ENCODE measurements at regions not wholly inside any gene's neighbourhood (a gene's known extent, or its start where the extent isn't known, plus 50 kb on each side); places are given as distances from the start of the nearest gene placed in this dataset.

GRCh38 chr2:3059141-3059925, 318.3 kb downstream of the EIPR1 start:
- DNase-seq (ENCODE audit: low spot score in 2 of 2), result no peak
- Mint-ChIP-seq H3K27ac (no peak overlapping the region), H3K9me3 (peaks cover 10% of the 10 kb centered on the region in 2 donors), H3K36me3 (no peaks in the 10 kb centered on the region)
- ATAC-seq, result no peak

- DNase-seq (ENCODE audit: low spot score in 2 of 2) (no peak), ATAC-seq (no peak)
- peaks cover 10% of the 10 kb centered on the region in 2 donors for H3K9me3 Mint-ChIP-seq
- H3K27ac Mint-ChIP-seq, result no peak overlapping the region
- no peaks in the 10 kb centered on the region for H3K36me3 Mint-ChIP-seq
Measured at GRCh38 chr2:3054066-3054465, 323.6 kb downstream of the EIPR1 start.

GRCh38 chr2:3051266-3051665, 326.4 kb downstream of the EIPR1 start:
- no peak overlapping the region for H3K27ac Mint-ChIP-seq
- H3K9me3 Mint-ChIP-seq, result peaks cover 0 to 2% of the 10 kb centered on the region in 2 donors
- peak; percentile 13 to 83 for ATAC-seq
- DNase-seq (ENCODE audit: low spot score in 2 of 2), result no peak
- no peaks in the 10 kb centered on the region for H3K36me3 Mint-ChIP-seq

GRCh38 chr2:3046170-3046865, 331.3 kb downstream of the EIPR1 start:
- Mint-ChIP-seq H3K27ac (no peak overlapping the region), H3K9me3 (no peaks in the 10 kb centered on the region), H3K36me3 (no peaks in the 10 kb centered on the region)
- ATAC-seq, result no peak
- DNase-seq (ENCODE audit: low spot score in 2 of 2), result no peak

GRCh38 chr2:3045318-3045921, 332.2 kb downstream of the EIPR1 start:
- no peaks in the 10 kb centered on the region for H3K36me3 Mint-ChIP-seq
- H3K9me3 Mint-ChIP-seq, result no peaks in the 10 kb centered on the region
- DNase-seq (ENCODE audit: low spot score in 2 of 2), result no peak
- ATAC-seq, result no peak
- H3K27ac Mint-ChIP-seq, result no peak overlapping the region

- DNase-seq (ENCODE audit: low spot score in 2 of 2), result no peak
- ATAC-seq, result no peak
- Mint-ChIP-seq H3K27ac (no peak overlapping the region), H3K36me3 (no peaks in the 10 kb centered on the region), H3K9me3 (no peaks in the 10 kb centered on the region)
Measured at GRCh38 chr2:3044587-3045317, 332.9 kb downstream of the EIPR1 start.

- no peak for ATAC-seq
- Mint-ChIP-seq H3K36me3 (no peaks in the 10 kb centered on the region), H3K27ac (no peak overlapping the region), H3K9me3 (no peaks in the 10 kb centered on the region)
- DNase-seq (ENCODE audit: low spot score in 2 of 2), result no peak
Measured at GRCh38 chr2:3043726-3044125, 333.9 kb downstream of the EIPR1 start.

GRCh38 chr2:3042601-3043585, 334.7 kb downstream of the EIPR1 start:
- ATAC-seq (no peak), DNase-seq (ENCODE audit: low spot score in 2 of 2) (no peak)
- H3K27ac Mint-ChIP-seq, result no peak overlapping the region
- H3K9me3 Mint-ChIP-seq, result no peaks in the 10 kb centered on the region
- H3K36me3 Mint-ChIP-seq, result no peaks in the 10 kb centered on the region

GRCh38 chr2:3041841-3042600, 335.6 kb downstream of the EIPR1 start:
- H3K36me3 Mint-ChIP-seq, result no peaks in the 10 kb centered on the region
- ATAC-seq (no peak), DNase-seq (ENCODE audit: low spot score in 2 of 2) (no peak)
- no peak overlapping the region for H3K27ac Mint-ChIP-seq
- no peaks in the 10 kb centered on the region for H3K9me3 Mint-ChIP-seq

- Mint-ChIP-seq H3K27ac (no peak overlapping the region), H3K36me3 (no peaks in the 10 kb centered on the region), H3K9me3 (no peaks in the 10 kb centered on the region)
- no peak for DNase-seq (ENCODE audit: low spot score in 2 of 2)
- no peak for ATAC-seq
Measured at GRCh38 chr2:3041246-3041645, 336.4 kb downstream of the EIPR1 start.

GRCh38 chr2:3040496-3041140, 337.0 kb downstream of the EIPR1 start:
- Mint-ChIP-seq H3K9me3 (no peaks in the 10 kb centered on the region), H3K36me3 (no peaks in the 10 kb centered on the region), H3K27ac (no peak overlapping the region)
- ATAC-seq (no peak), DNase-seq (ENCODE audit: low spot score in 2 of 2) (no peak)

- Mint-ChIP-seq H3K9me3 (no peaks in the 10 kb centered on the region), H3K27ac (no peak overlapping the region), H3K36me3 (no peaks in the 10 kb centered on the region)
- DNase-seq (ENCODE audit: low spot score in 2 of 2), result no peak
- no peak for ATAC-seq
Measured at GRCh38 chr2:3040066-3040428, 337.6 kb downstream of the EIPR1 start.

GRCh38 chr2:3039188-3040065, 338.2 kb downstream of the EIPR1 start:
- no peaks in the 10 kb centered on the region for H3K36me3 Mint-ChIP-seq
- peak overlapping the region in 1 of 2 donors; percentile 16 for H3K27ac Mint-ChIP-seq
- no peak for ATAC-seq
- DNase-seq (ENCODE audit: low spot score in 2 of 2), result no peak
- no peaks in the 10 kb centered on the region for H3K9me3 Mint-ChIP-seq

- Mint-ChIP-seq H3K27ac (no peak overlapping the region), H3K9me3 (no peaks in the 10 kb centered on the region), H3K36me3 (no peaks in the 10 kb centered on the region)
- DNase-seq (ENCODE audit: low spot score in 2 of 2) (no peak), ATAC-seq (no peak)
Measured at GRCh38 chr2:3038636-3039035, 339.0 kb downstream of the EIPR1 start.
